ENCODE measurements at regions not wholly inside any gene's neighbourhood (a gene's known extent, or its start where the extent isn't known, plus 50 kb on each side); places are given as distances from the start of the nearest gene placed in this dataset.

- TF ChIP-seq POLR2AphosphoS5 (IDR thresholded peaks at IDR 0.05; ENCODE audit: low read depth, low read length) = no peak
- no peak for TF ChIP-seq EZH2phosphoT487 (IDR thresholded peaks at IDR 0.05; ENCODE audit: borderline replicate concordance, low read depth)
- TF ChIP-seq, protein P1, sequence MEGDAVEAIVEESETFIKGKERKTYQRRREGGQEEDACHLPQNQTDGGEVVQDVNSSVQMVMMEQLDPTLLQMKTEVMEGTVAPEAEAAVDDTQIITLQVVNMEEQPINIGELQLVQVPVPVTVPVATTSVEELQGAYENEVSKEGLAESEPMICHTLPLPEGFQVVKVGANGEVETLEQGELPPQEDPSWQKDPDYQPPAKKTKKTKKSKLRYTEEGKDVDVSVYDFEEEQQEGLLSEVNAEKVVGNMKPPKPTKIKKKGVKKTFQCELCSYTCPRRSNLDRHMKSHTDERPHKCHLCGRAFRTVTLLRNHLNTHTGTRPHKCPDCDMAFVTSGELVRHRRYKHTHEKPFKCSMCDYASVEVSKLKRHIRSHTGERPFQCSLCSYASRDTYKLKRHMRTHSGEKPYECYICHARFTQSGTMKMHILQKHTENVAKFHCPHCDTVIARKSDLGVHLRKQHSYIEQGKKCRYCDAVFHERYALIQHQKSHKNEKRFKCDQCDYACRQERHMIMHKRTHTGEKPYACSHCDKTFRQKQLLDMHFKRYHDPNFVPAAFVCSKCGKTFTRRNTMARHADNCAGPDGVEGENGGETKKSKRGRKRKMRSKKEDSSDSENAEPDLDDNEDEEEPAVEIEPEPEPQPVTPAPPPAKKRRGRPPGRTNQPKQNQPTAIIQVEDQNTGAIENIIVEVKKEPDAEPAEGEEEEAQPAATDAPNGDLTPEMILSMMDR (IDR thresholded peaks at IDR 0.05) = no peak
- TF ChIP-seq SIN3A (IDR thresholded peaks at IDR 0.05; ENCODE audit: borderline replicate concordance, low read depth, low read length) = no peak
- no peak for TF ChIP-seq YY1 (IDR thresholded peaks at IDR 0.05; ENCODE audit: low read depth)
Measured at GRCh38 chr2:16454621-16455020, 211.0 kb downstream of the CYRIA start.
